HG03378 (cell line): ENCODE measurements at regions not wholly inside any gene's neighbourhood (a gene's known extent, or its start where the extent isn't known, plus 50 kb on each side); places are given as distances from the start of the nearest gene placed in this dataset.
"Not testable (repeated sequence)": the region's sequence is repeated elsewhere in the genome, so short reads cannot be mapped to it uniquely, and the experiment has no call there.

Source experiments
- ATAC-seq: cut with Tn5 transposase; IDR thresholded peaks from one replicate; pipeline ENCODE4 v1.9.1; 2021; ENCODE audit warnings: mild to moderate bottlenecking, moderate library complexity; ENCODE audit not compliant: unreplicated experiment

DNA sequence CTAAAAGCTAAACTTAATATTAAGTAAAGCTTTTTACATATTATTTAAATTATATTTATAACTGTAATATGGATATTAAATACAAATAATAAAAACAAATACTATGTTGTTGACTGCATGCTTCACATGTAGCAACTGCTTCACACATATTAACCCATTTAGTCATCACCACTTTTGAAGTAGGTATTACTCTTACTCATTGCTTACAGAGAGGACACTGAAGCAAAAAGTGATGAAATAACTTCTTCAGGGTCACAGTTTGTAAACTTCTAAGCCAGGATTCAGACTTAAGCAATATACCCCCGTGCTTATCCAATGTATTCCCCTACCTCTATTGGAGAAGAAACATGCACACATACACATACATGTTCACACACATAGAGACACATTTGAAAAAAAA is 166.6 kb downstream of the DKK2 start:
- no peak for ATAC-seq

DNA sequence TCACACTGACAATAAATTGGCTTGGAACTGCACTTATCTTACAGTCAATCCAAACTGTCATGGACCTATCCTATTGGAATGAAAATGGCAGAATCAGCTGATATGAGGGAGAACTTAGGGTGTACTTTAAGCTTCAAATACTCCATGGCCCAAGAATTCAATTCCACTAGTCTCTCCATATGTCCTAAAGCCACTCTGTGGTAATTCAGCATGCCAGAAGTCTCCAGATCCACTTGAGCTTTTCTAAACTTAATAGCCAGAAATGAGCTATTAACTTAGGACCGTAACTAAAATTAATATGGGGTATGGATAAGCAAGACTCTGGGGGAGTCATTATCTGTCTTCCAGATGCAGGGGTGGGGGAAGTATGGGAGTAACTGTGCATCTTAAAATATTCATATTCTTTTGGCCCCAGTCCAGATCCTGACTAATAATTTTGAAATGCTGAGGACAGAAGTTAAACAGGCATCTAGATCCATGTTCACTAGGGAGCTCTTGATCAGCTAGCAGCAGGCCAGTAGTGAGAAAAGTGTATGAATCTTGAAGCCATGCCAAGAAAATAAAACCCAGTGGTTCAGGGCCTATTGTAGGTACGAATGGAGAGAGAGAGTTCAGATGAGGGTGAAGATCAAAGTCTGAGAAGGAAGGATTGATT is 167.6 kb downstream of the DKK2 start:
- ATAC-seq = no peak

- no peak for ATAC-seq
Measured at GRCh38 chr4:106864231-106864630, 171.9 kb downstream of the DKK2 start.

- no peak for ATAC-seq
Measured at GRCh38 chr4:106854569-106855351, 181.4 kb downstream of the DKK2 start.

DNA sequence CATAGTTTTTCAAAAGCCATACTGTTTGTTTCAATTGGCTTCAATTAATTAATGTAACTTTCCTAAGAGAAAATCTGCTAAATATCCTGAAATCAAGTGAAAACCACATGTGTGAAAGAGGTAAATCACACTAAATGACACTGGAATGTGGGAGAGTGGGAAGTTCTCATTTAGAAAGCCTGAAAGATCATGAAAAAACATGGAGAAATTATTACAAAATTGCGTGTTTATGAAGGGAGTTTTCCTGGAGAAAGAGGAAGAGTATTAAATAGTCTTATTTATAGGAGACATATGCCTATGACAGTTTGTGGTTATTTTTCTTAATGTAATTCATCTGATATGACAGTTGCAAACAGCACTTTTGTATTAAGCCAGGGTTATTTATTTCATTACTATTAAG is 183.7 kb downstream of the DKK2 start:
- ATAC-seq = no peak

GRCh38 chr4:106851726-106852125 is 184.4 kb downstream of the DKK2 start:
- ATAC-seq = no peak

- ATAC-seq = no peak
Measured at GRCh38 chr4:106850691-106851090, 185.4 kb downstream of the DKK2 start.

DNA sequence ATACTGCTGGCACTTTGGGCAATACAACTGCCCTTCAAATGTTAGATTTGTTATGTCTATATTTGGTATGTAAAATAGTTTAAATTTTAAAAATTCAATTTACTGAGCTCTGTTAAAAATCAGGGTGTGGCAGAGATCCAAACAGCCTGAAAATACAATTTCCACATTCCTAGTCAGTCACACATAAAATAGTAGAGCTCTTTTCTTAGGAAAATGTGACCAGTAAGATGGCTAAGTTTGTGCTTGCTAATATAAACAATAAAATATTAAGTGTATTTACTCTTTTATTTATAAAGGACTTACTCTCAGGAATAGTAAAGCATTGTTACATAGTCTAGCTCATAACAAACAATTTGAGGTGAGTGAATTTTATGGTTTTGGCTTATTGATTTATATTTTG is 200.2 kb downstream of the DKK2 start:
- no peak for ATAC-seq

GRCh38 chr4:106830879-106831278 is 205.2 kb downstream of the DKK2 start:
- peak; percentile 48 for ATAC-seq

GRCh38 chr4:106818764-106819163 is 217.3 kb downstream of the DKK2 start:
- ATAC-seq = no peak

DNA sequence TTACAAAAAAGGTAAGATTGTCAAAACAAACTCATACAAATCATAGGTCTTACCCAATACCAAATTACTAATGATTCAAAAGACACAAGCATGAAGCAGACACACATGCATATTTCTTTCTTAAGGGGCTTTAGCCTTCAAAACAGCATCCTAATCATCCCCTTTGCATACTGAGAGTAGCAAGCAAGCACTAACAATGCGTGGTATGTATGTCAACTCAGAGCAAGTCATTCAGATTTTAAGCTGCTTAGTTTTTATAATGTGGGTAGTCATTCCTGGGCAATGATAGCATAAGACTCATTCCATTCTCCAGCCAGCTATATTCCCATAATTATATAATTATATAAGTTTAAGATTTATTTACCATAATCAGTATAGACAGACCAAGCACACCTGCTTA is 219.6 kb downstream of the DKK2 start:
- no peak for ATAC-seq

- ATAC-seq = no peak
Measured at GRCh38 chr4:106810122-106810521, 226.0 kb downstream of the DKK2 start.

DNA sequence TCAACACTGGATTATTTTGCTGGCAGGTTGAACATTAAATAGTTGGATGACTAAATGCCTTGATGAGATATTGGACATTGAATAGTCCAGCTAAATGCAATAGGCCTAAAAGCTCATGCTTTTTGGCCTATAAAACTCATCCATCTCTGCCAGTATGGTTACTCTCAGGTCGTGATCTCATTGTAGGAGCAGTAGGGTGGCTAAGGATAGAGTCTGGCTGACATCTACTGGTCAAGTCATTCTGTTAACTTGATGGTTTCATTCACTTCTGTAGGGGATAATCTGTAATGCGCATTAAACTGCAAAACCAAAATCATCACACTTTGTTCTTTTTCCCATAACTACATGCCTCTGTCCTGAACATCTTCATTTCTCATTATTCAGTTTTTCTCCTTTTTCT is 227.0 kb downstream of the DKK2 start:
- peak; percentile 63 for ATAC-seq

DNA sequence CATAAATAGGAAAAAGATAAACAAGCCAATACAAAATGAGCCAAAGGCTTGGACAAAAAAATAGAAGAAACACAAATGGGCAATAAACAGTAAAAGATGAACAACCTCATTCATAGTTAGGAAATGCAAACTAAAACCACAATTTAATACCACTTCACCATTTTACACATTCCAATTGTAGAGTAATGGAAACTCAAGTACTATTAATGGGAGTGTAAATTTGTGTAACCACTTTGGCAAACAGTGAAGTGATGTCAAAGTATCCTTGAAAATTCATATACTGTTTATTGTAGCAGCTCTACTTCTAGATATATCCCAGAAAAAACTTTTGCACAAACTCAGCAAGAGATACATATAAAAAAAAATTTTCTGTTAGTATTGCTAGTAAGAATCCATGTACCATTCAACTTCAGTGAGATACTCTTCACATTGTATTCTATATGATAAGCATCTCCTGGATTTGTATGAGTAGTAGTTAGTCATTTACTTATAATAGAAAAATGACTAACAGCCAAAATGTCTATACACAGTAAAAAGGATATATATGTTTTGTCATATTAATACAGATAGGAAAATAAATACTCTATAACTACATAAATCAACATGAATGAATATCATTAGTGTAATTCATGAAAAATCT is 229.8 kb downstream of the DKK2 start:
- ATAC-seq = no peak

DNA sequence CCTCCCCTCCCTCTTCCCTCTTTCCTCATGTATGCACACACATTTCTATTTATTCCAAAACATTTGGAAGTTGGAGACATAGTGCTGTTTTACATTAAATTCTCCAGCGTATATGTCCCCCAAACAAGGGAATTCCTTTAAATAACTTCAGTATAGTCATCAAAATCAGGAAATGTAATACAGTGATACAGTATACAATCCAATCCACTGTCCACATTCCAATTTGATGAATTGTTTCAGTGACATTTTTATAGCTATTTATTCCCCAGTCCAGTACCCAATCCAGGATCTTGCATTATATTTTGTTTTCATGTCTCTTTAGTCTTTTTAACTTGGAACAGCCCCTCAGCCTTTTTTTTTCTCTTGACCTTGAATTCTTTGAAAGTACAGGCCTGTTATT is 233.0 kb downstream of the DKK2 start:
- no peak for ATAC-seq

DNA sequence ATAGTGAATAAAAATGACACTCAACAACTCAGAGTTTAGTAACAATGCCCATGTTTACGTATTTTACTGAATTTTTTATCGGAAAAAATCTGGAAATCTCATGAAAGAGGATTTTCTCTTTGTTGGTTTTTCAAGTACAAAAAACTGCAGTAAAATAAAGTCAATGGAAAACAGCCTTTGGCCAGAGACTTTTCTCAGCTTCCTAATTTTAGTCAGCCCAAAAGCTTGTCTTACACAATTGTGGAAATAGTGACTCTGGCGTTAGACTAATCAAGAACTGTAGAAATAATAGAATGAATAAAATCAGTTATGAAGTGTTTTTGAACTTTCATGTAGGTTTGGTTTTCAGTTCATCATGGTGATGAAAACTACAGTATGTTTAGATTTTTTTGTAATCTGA is 234.7 kb downstream of the DKK2 start:
- no peak for ATAC-seq

DNA sequence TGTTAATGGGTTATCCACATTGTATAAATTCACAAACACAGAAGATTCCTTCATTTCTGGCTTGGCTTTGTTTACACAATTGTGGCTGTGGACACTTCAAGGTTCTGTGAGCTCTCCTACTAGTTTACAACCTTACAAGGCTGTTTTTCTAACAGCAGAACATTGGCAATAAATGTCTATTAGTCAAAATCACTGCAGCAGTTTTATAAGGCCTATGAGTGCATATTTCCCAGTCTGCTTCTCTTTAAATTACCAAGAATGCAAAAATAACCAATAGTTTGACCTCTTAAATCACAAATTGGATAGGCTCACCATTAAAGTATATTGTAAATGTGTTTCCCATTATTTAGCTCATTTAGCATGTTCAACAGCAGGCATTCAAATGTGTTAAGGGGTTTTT is 239.2 kb downstream of the DKK2 start:
- no peak for ATAC-seq

DNA sequence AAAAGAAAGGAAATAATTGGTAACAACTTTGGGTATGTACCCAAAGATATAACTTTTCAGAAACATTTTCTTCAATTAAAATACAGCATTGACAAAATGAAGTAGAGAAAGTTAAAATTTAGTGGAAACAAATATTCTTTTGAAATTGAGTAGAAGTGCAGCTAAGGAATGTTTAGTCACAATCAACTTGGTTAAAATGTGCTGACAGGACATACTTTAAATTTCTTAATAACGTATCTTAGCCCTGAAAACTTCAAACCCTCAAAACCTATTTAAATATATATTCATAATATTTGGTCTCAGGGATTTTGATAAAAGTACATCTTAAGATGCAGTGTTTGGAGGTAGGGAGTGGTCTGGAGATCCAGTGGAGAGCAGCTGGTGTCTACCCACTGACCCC is 240.8 kb downstream of the DKK2 start:
- no peak for ATAC-seq

GRCh38 chr4:106793933-106794332 is 242.2 kb downstream of the DKK2 start:
- no peak for ATAC-seq

GRCh38 chr4:106775636-106776035 is 260.5 kb downstream of the DKK2 start:
- no peak for ATAC-seq

GRCh38 chr4:106774055-106774454 is 262.1 kb downstream of the DKK2 start:
- ATAC-seq = not testable (repeated sequence)
